ENCODE measurements at regions not wholly inside any gene's neighbourhood (a gene's known extent, or its start where the extent isn't known, plus 50 kb on each side); places are given as distances from the start of the nearest gene placed in this dataset.

DNA sequence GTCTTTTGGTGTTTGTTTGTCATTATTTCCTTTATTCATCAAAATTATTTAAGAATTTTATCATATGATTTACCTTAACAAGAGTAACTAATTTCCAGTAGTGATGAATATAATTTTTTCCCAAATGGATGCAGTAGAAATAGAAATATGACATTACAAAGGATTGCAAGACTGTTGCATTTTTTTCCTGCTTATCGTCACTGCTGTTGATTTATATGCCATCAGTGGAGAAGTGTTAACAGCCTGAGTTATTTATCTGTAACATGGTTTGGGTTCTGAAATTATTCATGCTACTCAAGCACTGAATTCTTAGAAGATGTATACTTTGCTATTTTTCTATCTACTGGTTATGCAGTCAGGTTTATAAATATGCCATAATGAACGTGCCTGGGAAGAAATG lies 68.6 kb downstream of the TMEM100 start:
- no peak for TF ChIP-seq POLR2AphosphoS5 (IDR thresholded peaks at IDR 0.05; ENCODE audit: insufficient read depth in 1 of 2, low read depth in 1 of 2)
- TF ChIP-seq, protein P1, sequence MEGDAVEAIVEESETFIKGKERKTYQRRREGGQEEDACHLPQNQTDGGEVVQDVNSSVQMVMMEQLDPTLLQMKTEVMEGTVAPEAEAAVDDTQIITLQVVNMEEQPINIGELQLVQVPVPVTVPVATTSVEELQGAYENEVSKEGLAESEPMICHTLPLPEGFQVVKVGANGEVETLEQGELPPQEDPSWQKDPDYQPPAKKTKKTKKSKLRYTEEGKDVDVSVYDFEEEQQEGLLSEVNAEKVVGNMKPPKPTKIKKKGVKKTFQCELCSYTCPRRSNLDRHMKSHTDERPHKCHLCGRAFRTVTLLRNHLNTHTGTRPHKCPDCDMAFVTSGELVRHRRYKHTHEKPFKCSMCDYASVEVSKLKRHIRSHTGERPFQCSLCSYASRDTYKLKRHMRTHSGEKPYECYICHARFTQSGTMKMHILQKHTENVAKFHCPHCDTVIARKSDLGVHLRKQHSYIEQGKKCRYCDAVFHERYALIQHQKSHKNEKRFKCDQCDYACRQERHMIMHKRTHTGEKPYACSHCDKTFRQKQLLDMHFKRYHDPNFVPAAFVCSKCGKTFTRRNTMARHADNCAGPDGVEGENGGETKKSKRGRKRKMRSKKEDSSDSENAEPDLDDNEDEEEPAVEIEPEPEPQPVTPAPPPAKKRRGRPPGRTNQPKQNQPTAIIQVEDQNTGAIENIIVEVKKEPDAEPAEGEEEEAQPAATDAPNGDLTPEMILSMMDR (IDR thresholded peaks at IDR 0.05), result no peak

Data from vagina (tissue), 2 donors.